COLO668 (cell line): ENCODE measurements at regions not wholly inside any gene's neighbourhood (a gene's known extent, or its start where the extent isn't known, plus 50 kb on each side); places are given as distances from the start of the nearest gene placed in this dataset.

Experiments
- DNase-seq: peaks from one replicate; lab custom pipeline; 2025; ENCODE audit not compliant: unreplicated experiment; lab: John Stamatoyannopoulos, UW

DNA sequence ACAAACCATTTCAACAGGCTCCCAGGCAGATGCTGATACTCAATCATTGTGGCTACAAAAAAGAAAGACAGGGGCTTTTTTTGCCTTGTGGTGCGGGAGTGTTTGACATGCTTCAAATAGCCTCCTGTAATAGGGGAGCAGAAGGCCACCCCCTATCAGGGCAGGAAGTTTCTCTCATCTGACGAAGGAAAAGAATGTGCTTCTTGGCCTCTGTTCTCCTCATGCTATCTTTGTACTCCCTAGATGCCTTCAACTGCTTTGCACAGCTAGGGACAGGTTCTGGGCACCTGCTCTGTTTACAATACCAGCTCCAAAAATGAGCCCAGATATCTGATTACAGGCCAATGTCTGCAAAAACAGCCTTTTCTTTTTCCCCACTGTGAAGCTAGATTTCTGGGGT is 391.1 kb downstream of the STIM2 start:
- no peak for DNase-seq

DNA sequence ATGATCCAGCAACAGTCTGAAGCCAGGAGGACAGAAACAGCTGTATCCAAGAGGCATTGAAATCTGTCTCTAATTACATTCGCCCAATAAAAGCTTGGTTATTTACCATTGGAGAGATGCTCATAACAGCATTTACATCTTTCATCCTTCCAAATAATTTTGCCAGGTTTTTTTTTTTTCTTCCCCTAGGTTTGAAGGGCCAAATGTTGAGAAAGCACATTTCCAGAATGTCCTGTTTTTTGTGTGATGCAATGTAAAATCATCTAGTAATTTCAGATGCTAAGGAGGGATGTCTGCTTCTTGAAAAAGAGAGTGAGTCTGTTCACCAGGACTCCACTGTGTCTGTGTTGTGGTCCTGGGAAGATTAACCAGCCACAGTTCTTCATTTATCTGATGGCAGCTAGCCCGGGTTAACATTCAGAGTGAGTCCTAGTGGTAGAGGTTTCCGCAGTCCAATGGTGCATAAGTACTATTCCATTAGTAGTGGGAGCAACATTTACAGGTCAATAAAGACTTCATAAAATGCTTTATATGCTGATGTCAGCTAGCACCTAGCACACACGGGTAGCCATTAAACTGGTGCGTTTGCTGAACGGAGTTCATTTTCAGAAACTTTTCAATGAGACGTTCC is 406.8 kb downstream of the STIM2 start:
- DNase-seq: no peak

DNA sequence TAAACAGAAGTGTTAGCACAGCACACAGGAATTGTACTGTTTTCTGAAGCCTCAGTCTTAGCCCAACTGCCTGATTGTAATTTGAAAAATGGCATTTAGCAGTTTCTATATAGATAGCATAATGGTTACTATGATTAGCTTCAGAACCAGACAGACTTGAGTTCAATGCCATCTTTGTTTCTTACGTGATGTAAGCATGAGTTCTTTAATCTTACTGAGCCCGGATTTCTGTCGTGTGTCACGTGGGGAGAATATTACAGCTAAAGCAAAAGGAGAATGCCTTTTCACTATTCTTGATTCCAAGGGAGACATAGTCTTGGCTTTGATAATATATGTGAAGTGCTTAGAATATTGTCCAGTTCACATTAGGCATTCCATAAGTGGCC is 407.3 kb downstream of the STIM2 start:
- DNase-seq: no peak

DNA sequence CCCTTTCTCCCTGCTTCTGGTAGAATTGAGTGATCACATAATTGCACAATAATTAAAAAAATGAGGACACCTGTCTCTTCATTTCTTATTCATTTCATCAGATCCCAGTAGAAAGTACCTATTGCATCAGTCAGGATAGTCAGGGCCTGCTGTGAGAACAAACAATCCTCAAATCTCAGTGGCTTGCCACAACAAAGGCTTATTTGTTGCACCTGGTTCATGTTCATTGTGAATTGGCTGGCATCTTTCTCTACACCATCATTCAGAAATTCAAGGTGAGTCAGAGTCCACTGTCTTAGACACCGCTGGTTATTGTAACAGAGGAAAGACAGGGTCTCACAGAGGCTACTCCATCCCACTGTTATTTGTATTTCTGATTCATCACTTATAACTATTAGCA is 409.8 kb downstream of the STIM2 start:
- peak; percentile 40 for DNase-seq

DNA sequence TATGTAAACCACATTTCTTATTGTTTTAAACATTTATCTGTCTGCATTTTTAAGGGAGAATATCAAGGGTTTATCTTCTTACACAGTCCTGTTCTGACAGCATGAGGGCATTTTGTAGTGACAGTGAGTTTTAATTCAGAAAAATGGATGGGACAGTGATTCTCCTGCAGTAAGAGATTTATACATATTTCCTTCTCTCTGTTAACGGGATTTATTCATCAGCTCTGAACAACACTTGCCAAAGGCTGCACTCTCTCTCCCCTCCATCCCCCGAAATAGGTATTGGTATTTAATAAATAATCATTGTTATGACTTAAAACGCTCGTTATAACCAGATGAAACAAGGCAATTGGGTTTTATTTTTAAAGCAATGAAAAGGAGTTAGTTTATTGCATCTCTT is 410.9 kb downstream of the STIM2 start:
- no peak for DNase-seq

DNA sequence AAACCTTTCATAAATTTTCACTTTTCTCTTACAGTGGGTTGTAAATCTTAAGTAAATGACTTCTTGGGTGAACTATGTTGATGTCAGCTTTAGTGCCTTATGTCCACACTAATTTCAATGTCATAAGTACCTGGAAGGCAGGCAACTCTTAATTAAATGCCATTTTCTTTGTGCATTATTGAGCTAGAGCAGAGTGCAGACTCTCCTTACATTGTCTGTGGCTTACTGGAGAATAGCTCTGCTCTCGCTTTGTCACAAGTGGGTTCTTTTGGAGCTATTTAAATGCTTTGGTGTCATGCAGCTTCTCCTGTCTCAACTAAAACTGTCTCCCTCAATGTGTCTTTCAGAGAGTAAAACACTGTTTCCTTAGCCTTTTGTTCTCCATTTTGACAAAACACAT is 411.6 kb downstream of the STIM2 start:
- no peak for DNase-seq

DNA sequence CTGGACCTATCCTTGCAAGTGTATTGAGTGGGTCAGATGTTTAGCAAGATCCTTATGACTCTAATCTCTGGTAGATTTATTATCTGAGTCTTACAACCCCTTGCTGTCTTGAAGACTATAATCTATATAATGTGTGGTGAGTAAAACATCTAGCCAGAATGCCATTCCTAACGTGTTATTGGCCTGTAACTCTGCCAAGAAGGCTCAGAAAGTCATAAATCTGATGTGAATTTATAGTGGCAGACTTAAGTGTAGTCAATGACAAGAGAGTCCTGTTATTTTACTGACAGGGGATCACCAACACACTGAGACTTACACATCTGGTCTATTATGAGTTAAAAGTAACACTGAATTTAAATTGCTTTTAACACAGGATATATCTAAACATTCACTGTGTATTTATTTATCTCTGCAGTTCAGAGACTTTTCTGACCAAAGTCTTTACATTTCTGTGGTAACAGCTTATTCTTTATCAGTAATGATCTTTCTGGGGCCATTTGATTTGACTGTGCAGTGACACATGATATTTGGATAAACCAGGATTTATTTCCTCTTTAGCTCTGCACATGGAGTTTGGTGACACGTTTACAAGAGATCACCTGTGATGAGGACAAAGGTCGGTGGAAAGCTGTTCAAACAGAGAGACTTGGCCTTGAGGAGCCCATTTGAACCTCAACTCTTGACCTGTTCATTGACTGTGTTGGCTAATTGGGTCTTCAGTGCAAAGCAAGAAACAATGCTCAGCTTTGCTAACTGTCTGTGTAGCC is 415.8 kb downstream of the STIM2 start:
- peak; percentile 84 for DNase-seq

DNA sequence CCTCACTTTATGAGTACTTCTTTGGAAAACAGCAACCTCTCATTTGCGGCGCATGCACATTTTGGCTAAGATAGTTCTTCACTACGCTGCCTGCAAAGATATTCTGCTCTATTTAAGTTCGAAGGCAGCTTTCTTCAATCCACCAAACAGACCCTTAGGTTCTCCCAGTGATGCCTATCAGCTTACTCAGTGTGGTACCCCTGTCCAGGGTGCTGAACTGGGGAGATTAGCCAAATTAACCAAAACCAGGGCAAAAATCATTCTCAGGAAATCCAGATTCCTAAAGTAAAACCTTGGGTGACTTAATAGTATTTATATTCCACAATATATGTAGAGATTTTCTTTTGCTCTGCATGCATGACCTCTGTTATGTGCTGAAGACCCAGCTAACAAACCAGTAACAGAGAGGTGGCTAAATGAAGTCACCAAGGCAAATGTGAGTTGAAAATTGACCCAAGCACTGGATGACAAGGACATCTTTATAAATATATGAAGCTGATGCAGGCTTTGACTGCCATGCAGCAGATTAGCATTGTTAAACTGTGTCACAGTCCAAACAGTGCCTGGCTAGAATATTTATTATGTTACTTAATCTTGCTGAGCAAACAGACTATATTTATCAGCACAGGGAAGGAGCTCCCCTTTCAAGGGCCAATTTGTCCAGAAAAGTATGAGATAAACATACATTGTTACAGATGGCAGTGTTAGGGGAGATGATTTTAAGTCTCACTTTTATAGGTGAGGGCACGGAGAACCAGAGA is 418.2 kb downstream of the STIM2 start:
- peak; percentile 55 for DNase-seq

DNA sequence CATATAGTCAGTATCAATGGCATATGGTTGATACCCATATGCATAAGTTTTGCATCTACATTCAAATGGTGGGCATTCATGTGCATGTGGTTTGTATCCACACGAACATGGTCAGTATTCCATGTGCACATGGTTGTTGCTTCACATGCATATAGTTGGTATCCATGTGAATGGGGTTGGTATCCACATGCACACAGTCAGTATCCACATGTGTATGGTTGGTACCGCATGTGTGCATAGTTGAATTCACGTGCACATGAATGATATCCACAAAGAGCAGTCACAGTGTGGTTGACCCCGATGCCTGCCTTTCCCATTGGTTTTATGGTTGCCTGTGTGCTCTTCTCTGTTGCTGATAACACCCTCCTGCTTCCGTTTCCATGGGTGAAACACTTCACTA is 427.9 kb downstream of the STIM2 start:
- DNase-seq: no peak

DNA sequence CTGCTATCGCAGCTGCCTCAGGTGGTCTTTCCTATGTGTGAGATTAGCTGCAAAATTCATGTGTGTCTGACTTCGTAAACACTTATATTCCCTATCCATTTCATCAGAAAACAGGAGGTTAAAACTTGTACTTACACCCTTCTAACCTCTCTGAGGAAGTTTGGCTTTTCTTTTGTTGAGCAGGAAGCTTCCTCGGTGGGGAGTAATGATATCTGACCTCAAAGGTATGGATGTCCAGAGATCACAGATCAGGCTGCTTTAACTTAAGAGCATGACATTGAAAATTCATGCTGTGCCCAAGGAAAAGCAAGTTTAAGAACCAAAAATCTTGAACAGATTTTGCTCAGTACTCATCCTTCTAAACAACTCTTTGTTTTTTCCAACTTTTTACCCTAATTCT is 429.1 kb downstream of the STIM2 start:
- DNase-seq: no peak

DNA sequence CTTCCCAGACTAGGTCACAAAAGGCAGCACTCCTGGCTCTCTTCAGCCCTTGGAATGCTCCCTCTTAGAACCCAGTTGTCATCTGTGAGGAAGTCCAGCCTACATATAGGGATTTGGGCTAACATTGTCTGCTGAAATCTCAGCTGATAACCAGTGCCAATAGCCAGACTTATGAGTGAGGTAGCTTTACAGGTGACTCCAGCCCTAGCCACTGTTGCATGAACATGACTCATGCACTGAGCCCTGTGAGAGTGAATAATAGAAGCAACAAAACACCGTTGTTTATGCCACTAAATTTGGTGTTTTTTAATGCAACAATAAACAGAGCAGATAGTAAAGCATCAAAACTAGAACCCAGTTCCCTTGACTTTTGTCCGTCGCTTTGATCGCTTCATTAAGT is 433.2 kb downstream of the STIM2 start:
- DNase-seq: no peak

DNA sequence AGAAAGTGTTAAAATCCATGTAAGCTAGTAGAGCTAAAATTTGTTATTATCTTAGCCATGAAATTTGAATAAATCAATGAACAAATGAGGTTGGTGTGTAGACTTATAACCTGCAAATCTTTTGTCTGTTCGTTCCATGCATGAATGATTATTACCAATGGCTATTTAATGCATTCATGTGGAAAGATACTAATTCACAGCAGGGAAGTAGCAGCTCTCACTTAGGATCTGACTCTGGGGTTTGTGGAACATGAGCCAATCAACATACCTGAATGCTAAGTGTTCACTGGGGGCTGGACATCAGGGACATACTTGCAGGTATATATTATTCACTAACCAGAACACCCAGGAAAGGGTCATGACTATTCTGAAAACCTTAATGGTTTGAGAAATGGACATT is 444.1 kb downstream of the STIM2 start:
- DNase-seq: no peak

DNA sequence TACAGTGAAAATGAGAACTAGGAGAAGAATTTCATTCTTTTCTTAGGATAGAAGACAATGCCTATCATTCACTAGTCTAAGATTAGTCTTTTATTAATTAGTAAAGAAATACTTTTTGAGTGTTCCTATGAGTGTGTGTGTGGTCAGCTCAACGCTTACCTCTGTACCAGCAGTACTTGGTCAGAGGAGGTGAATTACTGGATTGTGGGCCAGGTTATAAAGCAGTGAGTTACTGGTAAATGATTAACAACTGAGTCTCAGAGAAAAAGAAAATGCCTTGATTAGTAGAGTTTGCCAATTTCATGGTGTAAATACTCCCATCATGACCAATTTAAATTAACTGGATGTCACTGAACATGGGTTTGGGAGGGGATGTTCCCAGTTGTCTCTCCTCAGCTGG is 444.6 kb downstream of the STIM2 start:
- no peak for DNase-seq

DNA sequence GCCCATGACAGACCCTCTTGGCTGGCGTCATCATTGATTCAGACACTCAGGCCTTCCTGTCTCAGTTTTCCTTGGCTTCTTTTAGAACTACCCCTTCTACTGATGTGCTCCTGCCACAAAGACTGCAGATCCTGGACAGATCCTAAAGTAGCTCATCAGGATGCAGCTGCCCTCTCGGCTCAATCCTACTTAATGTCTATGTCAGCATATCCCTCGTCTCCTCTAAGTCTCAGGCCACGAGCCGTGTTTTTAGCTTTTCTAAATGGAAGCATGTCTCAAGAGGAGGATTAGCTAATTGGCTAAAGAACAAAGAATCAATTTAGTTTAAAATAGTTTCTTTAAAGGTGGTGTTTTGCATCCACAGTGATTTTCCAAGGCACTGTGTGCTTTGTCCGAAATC is 447.7 kb downstream of the STIM2 start:
- no peak for DNase-seq

DNA sequence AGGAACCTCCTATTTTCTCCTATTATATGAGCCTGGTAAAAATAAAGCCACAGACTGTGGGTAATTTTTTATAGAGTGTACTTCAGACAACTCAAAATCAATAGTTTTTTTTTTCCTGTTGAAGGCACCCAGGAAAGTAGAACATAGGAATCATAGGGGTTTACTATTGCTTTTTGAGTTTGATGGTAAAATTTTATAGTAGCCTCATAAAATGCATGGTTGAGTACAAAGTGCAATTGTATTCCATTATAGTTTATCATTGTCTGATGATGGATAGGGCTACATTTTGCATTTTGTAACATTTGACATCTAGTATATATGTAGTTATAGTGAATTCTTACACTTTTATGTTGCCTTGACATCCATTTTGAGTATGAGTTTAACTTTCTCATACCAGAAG is 455.0 kb downstream of the STIM2 start:
- DNase-seq: no peak

DNA sequence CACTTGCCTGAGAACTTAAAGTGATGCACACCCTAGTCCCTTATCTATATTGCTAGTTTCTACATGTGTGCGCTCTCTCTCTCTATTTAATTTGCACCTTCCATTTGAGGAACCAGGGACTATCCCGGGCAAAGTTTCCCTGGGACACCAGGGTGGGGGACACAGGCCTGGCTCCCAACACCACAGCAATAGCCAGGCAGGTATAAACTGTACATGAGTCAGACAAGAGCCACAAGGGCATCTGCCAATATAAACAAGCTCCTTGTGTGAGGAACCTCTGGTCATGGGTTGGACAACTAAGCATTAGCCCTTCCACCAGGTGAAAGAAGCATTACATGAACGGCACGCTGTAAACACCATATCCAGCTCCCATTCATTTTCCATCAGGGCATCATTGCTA is 455.5 kb downstream of the STIM2 start:
- no peak for DNase-seq

DNA sequence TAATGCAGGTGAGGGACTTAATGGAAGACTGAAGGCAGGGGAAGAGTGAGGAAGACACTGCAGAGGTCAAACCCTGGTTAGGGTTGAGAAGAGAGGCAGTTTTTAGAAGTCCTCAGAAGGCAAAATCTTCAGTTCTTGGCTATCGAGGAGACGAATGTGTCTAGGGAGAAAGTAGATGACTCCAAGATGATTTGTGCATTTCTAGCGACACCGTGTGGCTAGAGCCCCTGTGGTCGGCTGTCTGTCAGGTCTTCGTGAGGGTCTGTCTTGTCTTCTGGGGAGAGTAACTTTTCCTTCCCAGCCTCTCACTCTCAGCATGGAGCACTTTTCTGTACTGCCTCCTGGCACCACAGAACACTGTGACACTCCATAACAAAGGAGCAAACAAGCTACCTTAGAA is 458.1 kb downstream of the STIM2 start:
- DNase-seq: peak; percentile 4

DNA sequence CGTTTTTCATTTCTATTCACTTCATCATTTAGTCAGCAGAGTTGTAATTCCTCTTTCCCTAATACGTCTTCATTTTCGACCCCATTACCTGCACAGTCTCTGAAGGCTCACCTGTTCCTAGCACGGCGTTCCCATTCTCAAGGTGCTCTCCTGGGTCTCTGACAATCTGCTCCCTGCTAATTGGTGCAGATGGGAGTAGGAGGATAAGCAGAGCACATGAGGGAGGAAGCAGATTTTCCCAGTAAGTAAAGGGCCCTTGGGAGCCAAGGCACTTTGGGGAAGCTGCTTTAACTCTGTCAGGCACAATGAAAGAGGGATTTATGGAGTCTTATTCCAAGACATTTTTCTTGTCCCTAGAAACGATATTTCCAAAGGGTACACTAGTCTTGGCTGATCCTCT is 466.4 kb downstream of the STIM2 start:
- no peak for DNase-seq

DNA sequence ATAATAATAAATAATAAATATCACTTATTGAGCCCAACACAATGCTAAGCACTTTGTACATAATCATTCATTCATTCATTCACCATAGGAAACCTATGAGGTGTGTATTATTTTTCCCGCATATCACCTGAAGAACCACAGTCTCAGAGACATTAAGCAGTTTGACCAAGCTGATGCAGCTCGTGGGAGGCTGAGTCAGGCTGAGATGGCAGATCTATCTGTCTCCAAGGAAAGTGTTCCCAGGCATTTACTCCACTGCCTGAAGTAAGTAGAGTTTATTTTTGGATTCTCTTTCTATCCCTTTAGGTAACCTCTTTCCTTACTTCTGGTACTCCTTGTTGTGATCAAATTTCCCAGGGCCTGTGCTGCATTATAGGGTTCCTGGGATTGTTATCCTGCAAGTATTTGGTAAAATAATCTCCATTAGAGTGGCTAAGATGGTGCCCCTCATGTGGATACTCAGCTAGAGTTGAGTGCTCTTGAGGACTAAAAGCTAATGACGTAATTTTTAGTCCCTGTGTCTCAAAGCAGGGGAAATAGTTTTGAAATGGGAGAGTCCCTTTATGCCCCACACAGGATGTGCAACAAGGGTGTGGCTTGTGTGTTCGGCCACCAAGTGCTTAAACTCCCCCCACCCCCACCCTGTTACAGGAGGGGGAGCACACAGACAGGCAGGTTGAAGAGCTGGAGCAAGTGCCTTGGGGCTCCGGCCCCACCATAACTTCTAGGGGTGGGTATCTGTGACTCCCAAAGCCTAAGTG is 467.0 kb downstream of the STIM2 start:
- no peak for DNase-seq

DNA sequence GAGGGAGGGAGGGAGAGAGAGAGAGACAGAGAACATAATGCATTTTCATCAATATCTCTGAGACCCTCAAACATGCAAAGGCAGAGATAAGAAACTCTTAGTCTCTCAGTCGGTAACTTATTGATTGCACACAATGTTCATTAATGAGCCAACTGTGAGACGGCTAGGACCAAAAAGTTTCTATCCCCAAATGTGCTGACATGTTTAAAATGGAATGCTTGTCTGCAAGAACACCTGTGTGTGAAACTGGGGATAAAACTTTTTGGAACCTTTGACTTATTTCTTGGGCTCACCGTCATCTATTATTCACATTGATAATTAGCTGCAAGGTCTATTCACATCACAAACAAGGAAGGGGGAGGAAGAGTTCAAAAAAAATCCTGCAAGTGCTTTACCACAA is 477.9 kb downstream of the STIM2 start:
- no peak for DNase-seq

DNA sequence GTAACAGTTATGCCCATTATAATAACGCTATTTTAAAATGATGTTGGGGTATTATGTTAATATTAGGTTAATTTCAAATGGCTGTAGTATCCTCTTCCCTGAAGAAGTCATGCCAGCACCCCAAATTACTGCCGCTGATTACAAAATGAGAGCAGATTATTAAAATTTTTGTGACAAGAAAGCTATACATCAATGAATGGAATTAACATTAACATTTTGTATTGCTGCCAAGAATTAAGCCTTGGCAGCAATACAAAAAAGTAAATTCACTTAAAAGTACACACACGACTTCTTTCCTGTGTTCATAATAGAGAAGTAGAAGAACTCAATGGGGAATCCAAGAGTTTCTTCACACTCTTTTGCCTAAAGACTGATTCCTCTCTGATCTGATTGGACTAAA is 482.8 kb downstream of the STIM2 start:
- no peak for DNase-seq

DNA sequence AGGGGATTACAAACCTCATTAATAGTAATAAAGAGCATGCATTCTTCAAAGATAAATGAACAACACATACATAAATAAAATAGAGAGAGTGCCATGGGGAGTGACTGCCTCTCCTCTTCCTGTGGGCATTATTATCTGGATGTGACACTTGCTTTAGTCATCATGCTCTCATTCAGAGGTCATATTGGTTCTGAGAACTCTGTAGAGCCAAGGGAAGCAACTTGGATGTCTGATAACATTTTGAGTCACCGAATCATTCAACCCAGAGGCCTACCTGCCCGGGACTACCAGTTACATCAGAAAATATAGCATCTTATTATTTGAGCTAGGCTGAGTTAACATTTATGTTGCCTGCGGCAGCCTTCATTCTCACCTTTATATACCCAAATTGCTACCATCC is 489.5 kb downstream of the STIM2 start:
- DNase-seq: no peak
